ENCODE measurements at regions not wholly inside any gene's neighbourhood (a gene's known extent, or its start where the extent isn't known, plus 50 kb on each side); places are given as distances from the start of the nearest gene placed in this dataset.

GRCh38 chr4:126180642-126181041 lies 865.9 kb downstream of the FAT4 start:
- Histone ChIP-seq H3K27me3 (ENCODE audit: insufficient read depth, poor library complexity, severe bottlenecking) (no peaks in the 10 kb centered on the region), H3K27ac (replicated peaks) (no peak overlapping the region), H3K4me3 (replicated peaks; ENCODE audit: insufficient read depth, low read length) (no peak overlapping the region)
- no peak for DNase-seq (ENCODE audit: low read depth in 1 of 2, low spot score in 1 of 2)
- TF ChIP-seq GABPA (IDR thresholded peaks at IDR 0.05; ENCODE audit: low read depth) (no peak), POLR2AphosphoS5 (IDR thresholded peaks at IDR 0.05; ENCODE audit: low read depth) (no peak), SPI1 (IDR thresholded peaks at IDR 0.05; ENCODE audit: borderline replicate concordance, low read depth) (no peak), REST (IDR thresholded peaks at IDR 0.05; ENCODE audit: insufficient replicate concordance, low read depth) (no peak)
- TF ChIP-seq, protein P1, sequence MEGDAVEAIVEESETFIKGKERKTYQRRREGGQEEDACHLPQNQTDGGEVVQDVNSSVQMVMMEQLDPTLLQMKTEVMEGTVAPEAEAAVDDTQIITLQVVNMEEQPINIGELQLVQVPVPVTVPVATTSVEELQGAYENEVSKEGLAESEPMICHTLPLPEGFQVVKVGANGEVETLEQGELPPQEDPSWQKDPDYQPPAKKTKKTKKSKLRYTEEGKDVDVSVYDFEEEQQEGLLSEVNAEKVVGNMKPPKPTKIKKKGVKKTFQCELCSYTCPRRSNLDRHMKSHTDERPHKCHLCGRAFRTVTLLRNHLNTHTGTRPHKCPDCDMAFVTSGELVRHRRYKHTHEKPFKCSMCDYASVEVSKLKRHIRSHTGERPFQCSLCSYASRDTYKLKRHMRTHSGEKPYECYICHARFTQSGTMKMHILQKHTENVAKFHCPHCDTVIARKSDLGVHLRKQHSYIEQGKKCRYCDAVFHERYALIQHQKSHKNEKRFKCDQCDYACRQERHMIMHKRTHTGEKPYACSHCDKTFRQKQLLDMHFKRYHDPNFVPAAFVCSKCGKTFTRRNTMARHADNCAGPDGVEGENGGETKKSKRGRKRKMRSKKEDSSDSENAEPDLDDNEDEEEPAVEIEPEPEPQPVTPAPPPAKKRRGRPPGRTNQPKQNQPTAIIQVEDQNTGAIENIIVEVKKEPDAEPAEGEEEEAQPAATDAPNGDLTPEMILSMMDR (IDR thresholded peaks at IDR 0.05; ENCODE audit: insufficient read depth, low read length) = no peak

DNA sequence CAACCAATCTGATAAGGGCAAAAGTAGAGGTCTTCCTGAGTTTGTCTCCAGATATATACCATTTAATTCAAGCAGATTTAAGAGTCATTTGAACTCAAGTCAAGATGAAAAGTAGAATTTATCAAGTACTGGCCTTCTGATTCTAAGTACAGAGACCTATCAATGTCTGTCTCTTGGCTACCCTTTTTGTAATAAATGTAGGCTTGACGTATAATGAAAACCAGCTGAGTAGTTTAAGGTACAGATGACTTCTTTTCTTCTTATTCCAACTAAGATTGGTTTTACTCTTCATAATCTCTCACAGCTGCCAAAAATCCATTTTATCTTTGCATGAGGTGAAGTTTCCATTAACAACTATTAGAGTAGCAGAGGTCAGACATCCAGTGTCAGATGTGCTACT lies 867.6 kb downstream of the FAT4 start:
- H3K27me3 ChIP-seq (ENCODE audit: insufficient read depth, poor library complexity, severe bottlenecking) = no peaks in the 10 kb centered on the region
- H3K27ac ChIP-seq (replicated peaks) = no peak overlapping the region
- no peak overlapping the region for H3K4me3 ChIP-seq (replicated peaks; ENCODE audit: insufficient read depth, low read length)
- DNase-seq (ENCODE audit: low read depth in 1 of 2, low spot score in 1 of 2) = no peak
- TF ChIP-seq GABPA (IDR thresholded peaks at IDR 0.05; ENCODE audit: low read depth) = no peak
- TF ChIP-seq, protein P1 (IDR thresholded peaks at IDR 0.05; ENCODE audit: insufficient read depth, low read length) = no peak
- no peak for TF ChIP-seq SPI1 (IDR thresholded peaks at IDR 0.05; ENCODE audit: borderline replicate concordance, low read depth)
- no peak for TF ChIP-seq POLR2AphosphoS5 (IDR thresholded peaks at IDR 0.05; ENCODE audit: low read depth)
- no peak for TF ChIP-seq REST (IDR thresholded peaks at IDR 0.05; ENCODE audit: insufficient replicate concordance, low read depth)

DNA sequence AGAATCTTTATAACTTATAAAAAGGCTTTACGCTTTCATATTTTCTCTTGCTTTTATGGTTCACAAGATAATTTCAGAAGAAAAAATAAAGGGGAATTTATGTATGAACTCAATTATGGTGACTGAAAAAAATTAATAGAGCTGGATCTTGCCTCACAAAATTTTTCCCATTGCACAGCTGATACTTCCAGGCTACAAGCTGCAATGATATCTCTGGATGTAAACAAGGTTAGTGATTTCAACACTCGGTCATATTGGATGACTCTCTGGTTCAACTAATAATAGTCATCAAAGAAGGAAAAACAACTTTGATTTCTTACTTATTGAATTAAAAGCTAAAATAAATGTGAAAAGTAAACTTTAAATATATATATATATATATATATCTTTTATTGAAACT lies 868.0 kb downstream of the FAT4 start:
- Histone ChIP-seq H3K27me3 (ENCODE audit: insufficient read depth, poor library complexity, severe bottlenecking) (no peaks in the 10 kb centered on the region), H3K27ac (replicated peaks) (no peak overlapping the region), H3K4me3 (replicated peaks; ENCODE audit: insufficient read depth, low read length) (no peak overlapping the region)
- TF ChIP-seq SPI1 (IDR thresholded peaks at IDR 0.05; ENCODE audit: borderline replicate concordance, low read depth) (no peak), POLR2AphosphoS5 (IDR thresholded peaks at IDR 0.05; ENCODE audit: low read depth) (no peak), REST (IDR thresholded peaks at IDR 0.05; ENCODE audit: insufficient replicate concordance, low read depth) (no peak), GABPA (IDR thresholded peaks at IDR 0.05; ENCODE audit: low read depth) (no peak)
- TF ChIP-seq, protein P1 (IDR thresholded peaks at IDR 0.05; ENCODE audit: insufficient read depth, low read length) = no peak
- DNase-seq (ENCODE audit: low read depth in 1 of 2, low spot score in 1 of 2) = no peak

Data from HL-60 (cell line).